22Rv1 (cell line): ENCODE measurements at regions not wholly inside any gene's neighbourhood (a gene's known extent, or its start where the extent isn't known, plus 50 kb on each side); places are given as distances from the start of the nearest gene placed in this dataset.

Experiments used
- H3K27ac ChIP-seq: fragments of 450-650 bp; 2 replicates; pipeline ENCODE4 v1.5.1; 2017
- CTCF ChIP-seq: fragments of 450-650 bp; IDR thresholded peaks from 2 replicates; pipeline ENCODE4 v1.5.1; 2017; ENCODE audit warnings: mild to moderate bottlenecking
- ZFX ChIP-seq: fragments of 450-650 bp; IDR thresholded peaks from 2 replicates; pipeline ENCODE4 v1.6.1; 2017; ENCODE audit warnings: antibody characterized with exemption, borderline replicate concordance

DNA sequence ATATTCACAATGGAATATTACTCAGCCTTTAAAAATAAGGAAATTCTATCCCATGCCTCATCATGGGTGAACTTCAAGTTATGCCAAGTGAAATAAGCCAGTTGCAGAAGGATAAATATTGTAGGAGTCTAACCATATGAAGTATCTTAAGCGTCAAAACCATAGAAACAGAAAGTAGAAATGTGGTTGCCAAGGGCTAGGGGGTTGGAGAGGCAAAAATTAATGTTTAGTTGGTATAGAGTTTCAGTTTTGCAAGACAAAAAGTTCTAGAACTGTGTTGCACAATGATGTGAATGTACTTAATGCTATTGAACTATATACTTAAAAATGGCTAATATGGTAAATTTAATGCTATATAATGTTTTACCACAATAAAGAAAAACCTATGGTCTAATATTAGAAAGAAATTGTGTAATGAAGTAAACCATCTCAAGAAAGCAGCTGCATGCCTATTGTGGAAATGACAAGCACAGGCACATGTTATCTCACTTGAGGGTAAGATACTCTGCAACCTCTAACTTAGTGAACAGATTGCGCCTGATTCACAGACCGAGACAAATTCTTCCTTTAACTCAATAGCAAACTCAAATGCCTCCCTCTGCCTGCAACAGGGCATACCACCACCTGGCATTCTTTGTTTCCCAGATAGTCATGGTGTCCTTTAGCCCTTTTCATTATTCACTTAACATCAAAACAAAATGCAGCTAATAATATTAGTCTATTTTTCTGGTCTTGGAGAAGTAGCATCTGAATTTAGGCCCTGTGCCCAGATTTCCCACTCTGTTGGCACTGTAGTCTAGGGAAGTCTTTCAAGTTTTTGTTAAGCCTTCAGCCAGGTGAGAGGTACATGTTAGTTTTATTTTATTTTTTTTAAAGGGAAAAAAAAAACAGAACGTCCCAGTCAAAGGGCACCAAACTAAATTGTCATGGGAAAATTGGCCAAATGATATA lies 80.2 kb upstream of the ACP3 start:
- TF ChIP-seq CTCF, result no peak
- TF ChIP-seq ZFX, result no peak
- no peak overlapping the region for H3K27ac ChIP-seq

GRCh38 chr3:132237652-132238032 lies 79.6 kb upstream of the ACP3 start:
- TF ChIP-seq CTCF (no peak), ZFX (no peak)
- H3K27ac ChIP-seq, result no peak overlapping the region

GRCh38 chr3:132239587-132239986 lies 77.6 kb upstream of the ACP3 start:
- no peak overlapping the region for H3K27ac ChIP-seq
- TF ChIP-seq ZFX, result no peak
- no peak for TF ChIP-seq CTCF

DNA sequence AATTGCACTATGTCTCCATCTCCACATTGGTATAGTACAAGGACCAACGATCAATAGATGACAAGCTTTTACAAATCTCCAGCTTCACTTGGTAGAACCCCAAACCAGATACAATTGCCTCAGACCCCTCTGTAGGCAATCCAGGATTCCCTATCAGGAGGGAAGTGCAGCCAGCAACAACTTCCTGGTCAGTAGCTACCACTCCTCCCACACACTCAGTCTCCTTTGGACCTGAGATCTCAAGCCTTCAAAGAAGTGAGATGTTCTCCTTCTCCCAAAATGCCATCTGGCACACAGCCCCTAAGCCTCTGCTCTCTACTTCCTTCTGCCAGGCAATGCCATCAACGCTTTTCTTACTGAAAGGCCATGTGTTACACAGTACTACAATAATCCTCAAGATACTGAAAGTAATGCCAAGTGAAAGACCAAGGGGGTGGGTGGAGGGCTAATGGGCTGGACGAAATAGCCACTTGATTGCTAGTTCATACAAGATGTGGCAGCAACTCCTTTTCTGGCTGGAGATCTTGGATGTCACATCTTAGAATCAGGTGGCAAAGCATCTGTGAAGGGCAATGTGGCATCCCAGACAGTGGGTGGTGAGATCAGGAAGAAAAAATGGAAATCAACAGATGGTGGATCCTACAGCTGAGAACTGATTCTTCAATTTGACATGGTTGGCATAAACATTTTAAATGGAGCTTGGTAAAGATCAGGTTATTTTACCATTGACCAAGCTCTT lies 75.3 kb upstream of the ACP3 start:
- no peak for TF ChIP-seq CTCF
- no peak for TF ChIP-seq ZFX
- no peak overlapping the region for H3K27ac ChIP-seq

DNA sequence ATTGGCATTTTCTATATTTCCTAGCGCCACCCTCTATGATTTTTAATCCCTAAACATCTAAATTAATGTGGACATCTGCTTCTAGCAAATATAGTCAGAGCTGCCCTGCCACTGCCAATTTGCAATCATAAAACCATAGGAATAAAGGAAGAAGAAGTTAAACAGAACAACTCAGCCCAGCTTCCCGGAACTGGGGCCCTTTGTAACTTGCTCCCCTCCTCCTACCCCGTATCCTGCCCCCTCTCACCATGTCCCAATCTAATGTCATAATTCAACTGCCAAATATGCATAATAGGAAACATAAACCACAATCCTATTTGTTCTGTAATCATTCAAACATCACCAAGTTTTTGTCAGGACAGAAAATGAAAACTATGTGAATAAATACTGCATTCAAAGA lies 74.4 kb upstream of the ACP3 start:
- TF ChIP-seq CTCF, result no peak
- no peak for TF ChIP-seq ZFX
- H3K27ac ChIP-seq, result no peak overlapping the region

DNA sequence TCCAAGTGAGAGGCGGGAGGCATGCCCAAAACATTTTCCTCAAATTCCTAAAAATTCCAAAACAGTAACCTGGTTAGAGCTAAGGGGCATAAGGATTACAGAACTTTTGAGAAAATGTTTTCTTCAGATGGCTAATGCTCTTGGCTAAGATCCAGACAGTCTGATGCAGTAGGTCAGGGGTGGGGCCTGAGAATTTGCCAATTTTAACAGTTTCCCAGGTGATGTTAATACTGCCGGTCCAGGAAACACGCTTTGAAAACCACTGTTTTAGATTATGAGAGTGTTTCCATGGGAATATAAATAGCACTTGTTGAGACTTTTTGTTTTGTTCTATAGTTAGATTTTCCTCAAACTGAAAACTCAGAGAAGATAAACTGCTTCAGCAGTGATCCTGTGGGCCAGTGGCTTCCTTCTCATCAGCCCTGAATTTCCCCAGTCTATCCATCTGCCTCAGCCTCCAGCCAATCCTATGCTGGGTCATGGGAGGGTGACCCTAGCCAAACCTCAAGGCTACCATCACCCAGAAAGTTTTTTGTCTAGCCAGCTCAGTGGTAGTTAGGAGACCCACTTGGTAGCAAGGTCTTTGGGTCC lies 71.6 kb upstream of the ACP3 start:
- no peak overlapping the region for H3K27ac ChIP-seq
- TF ChIP-seq CTCF, result no peak
- no peak for TF ChIP-seq ZFX
